ENCODE measurements at regions not wholly inside any gene's neighbourhood (a gene's known extent, or its start where the extent isn't known, plus 50 kb on each side); places are given as distances from the start of the nearest gene placed in this dataset.
"Not testable (repeated sequence)": the region's sequence is repeated elsewhere in the genome, so short reads cannot be mapped to it uniquely, and the experiment has no call there.

DNA sequence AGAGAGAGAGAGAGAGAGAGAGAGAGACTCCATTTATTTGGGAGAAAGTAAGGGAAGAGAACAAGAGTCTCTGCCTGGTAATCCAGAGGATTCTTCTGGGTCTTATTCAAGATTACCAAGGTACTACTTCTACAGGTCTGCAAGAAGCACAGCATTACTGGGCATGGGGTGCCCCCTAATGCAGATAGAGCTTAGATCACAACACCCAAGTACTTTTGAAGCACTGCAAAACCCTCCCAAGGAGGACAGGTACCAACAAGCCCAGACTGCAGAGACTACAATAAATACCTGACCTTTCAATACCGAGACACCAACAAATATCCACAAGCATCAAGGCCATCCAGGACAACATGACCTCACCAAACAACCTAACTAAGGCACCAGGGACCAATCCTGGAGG lies 94.7 kb upstream of the PHF24 start (continued):
- TF ChIP-seq, protein P1, sequence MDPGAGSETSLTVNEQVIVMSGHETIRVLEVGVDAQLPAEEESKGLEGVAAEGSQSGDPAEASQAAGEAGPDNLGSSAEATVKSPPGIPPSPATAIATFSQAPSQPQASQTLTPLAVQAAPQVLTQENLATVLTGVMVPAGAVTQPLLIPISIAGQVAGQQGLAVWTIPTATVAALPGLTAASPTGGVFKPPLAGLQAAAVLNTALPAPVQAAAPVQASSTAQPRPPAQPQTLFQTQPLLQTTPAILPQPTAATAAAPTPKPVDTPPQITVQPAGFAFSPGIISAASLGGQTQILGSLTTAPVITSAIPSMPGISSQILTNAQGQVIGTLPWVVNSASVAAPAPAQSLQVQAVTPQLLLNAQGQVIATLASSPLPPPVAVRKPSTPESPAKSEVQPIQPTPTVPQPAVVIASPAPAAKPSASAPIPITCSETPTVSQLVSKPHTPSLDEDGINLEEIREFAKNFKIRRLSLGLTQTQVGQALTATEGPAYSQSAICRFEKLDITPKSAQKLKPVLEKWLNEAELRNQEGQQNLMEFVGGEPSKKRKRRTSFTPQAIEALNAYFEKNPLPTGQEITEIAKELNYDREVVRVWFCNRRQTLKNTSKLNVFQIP (CRISPR knock-in tag; IDR thresholded peaks at IDR 0.05; ENCODE audit: borderline replicate concordance, low read depth) = no peak
- TF ChIP-seq PPARA (CRISPR knock-in tag; IDR thresholded peaks at IDR 0.05; ENCODE audit: borderline replicate concordance) = no peak
- TF ChIP-seq, protein P2, sequence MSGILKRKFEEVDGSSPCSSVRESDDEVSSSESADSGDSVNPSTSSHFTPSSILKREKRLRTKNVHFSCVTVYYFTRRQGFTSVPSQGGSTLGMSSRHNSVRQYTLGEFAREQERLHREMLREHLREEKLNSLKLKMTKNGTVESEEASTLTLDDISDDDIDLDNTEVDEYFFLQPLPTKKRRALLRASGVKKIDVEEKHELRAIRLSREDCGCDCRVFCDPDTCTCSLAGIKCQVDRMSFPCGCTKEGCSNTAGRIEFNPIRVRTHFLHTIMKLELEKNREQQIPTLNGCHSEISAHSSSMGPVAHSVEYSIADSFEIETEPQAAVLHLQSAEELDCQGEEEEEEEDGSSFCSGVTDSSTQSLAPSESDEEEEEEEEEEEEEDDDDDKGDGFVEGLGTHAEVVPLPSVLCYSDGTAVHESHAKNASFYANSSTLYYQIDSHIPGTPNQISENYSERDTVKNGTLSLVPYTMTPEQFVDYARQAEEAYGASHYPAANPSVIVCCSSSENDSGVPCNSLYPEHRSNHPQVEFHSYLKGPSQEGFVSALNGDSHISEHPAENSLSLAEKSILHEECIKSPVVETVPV (CRISPR knock-in tag; IDR thresholded peaks at IDR 0.05) = no peak
- TF ChIP-seq ARNTL (CRISPR knock-in tag; IDR thresholded peaks at IDR 0.05; ENCODE audit: borderline replicate concordance, low read depth) = no peak

DNA sequence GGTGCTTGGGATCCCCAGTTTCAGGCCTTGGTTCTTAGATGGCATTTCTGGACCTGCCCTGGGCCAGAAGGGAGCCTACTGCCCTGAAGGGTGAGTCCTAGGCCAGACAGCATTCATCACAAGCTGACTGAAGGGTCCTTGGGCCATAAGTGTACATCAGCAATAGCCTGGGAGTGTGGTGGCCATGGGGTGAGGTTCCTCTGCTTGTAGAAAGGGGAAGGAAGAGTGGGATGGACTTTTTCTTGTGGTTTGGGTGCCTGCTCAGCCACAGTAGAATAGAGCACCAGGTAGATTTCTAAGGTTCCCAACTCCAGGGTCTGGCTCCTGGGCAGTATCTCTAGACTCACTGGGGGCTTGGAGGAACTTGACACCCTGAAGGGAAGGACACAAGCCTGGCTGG lies 95.2 kb upstream of the PHF24 start:
- no peak for ATAC-seq

DNA sequence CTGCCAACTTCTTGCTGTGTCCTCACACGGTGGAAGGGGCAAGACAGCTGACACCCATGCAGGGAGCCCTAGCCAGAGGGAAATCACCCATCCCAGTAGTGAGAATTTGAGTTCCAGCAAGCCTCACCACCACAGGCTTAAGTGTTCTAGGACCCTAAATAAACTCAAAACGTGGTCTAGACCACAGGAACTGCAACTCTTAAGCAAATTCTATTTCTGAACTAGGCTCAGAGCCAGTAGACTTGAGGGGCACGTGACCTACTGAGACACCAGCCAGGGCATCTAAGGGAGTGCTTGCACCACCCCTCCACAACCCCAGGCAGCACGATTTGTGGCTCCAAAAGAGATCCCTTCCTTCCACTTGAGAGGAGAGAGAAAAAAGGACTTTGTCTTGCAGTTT lies 96.0 kb upstream of the PHF24 start:
- TF ChIP-seq ESRRG (CRISPR knock-in tag; IDR thresholded peaks at IDR 0.05) (no peak), CSDC2 (CRISPR knock-in tag; IDR thresholded peaks at IDR 0.05) (no peak), ZC3H10 (CRISPR knock-in tag; IDR thresholded peaks at IDR 0.05) (no peak), ZNF70 (CRISPR knock-in tag; IDR thresholded peaks at IDR 0.05) (no peak)
- ATAC-seq = no peak

More for the DNA sequence above, 95.2 kb upstream of the PHF24 start:
- TF ChIP-seq, protein P3, sequence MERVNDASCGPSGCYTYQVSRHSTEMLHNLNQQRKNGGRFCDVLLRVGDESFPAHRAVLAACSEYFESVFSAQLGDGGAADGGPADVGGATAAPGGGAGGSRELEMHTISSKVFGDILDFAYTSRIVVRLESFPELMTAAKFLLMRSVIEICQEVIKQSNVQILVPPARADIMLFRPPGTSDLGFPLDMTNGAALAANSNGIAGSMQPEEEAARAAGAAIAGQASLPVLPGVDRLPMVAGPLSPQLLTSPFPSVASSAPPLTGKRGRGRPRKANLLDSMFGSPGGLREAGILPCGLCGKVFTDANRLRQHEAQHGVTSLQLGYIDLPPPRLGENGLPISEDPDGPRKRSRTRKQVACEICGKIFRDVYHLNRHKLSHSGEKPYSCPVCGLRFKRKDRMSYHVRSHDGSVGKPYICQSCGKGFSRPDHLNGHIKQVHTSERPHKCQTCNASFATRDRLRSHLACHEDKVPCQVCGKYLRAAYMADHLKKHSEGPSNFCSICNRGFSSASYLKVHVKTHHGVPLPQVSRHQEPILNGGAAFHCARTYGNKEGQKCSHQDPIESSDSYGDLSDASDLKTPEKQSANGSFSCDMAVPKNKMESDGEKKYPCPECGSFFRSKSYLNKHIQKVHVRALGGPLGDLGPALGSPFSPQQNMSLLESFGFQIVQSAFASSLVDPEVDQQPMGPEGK (CRISPR knock-in tag; IDR thresholded peaks at IDR 0.05; ENCODE audit: borderline replicate concordance) = no peak
- TF ChIP-seq ZFP30 (CRISPR knock-in tag; IDR thresholded peaks at IDR 0.05) = no peak
- TF ChIP-seq ESRRG (CRISPR knock-in tag; IDR thresholded peaks at IDR 0.05) = no peak
- TF ChIP-seq, protein P4, sequence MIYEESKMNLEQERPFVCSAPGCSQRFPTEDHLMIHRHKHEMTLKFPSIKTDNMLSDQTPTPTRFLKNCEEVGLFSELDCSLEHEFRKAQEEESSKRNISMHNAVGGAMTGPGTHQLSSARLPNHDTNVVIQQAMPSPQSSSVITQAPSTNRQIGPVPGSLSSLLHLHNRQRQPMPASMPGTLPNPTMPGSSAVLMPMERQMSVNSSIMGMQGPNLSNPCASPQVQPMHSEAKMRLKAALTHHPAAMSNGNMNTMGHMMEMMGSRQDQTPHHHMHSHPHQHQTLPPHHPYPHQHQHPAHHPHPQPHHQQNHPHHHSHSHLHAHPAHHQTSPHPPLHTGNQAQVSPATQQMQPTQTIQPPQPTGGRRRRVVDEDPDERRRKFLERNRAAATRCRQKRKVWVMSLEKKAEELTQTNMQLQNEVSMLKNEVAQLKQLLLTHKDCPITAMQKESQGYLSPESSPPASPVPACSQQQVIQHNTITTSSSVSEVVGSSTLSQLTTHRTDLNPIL (CRISPR knock-in tag; IDR thresholded peaks at IDR 0.05; ENCODE audit: low read depth) = no peak
- no peak for TF ChIP-seq SNAI2 (CRISPR knock-in tag; IDR thresholded peaks at IDR 0.05)
- TF ChIP-seq, protein P5, sequence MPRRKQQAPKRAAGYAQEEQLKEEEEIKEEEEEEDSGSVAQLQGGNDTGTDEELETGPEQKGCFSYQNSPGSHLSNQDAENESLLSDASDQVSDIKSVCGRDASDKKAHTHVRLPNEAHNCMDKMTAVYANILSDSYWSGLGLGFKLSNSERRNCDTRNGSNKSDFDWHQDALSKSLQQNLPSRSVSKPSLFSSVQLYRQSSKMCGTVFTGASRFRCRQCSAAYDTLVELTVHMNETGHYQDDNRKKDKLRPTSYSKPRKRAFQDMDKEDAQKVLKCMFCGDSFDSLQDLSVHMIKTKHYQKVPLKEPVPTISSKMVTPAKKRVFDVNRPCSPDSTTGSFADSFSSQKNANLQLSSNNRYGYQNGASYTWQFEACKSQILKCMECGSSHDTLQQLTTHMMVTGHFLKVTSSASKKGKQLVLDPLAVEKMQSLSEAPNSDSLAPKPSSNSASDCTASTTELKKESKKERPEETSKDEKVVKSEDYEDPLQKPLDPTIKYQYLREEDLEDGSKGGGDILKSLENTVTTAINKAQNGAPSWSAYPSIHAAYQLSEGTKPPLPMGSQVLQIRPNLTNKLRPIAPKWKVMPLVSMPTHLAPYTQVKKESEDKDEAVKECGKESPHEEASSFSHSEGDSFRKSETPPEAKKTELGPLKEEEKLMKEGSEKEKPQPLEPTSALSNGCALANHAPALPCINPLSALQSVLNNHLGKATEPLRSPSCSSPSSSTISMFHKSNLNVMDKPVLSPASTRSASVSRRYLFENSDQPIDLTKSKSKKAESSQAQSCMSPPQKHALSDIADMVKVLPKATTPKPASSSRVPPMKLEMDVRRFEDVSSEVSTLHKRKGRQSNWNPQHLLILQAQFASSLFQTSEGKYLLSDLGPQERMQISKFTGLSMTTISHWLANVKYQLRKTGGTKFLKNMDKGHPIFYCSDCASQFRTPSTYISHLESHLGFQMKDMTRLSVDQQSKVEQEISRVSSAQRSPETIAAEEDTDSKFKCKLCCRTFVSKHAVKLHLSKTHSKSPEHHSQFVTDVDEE (CRISPR knock-in tag; IDR thresholded peaks at IDR 0.05) = no peak
- TF ChIP-seq ZC3H10 (CRISPR knock-in tag; IDR thresholded peaks at IDR 0.05) = no peak
- no peak for TF ChIP-seq CSDC2 (CRISPR knock-in tag; IDR thresholded peaks at IDR 0.05)
- no peak for TF ChIP-seq ISL1 (CRISPR knock-in tag; IDR thresholded peaks at IDR 0.05)
- TF ChIP-seq ZFP3 (CRISPR knock-in tag; IDR thresholded peaks at IDR 0.05) = no peak
- no peak for TF ChIP-seq PPARA (CRISPR knock-in tag; IDR thresholded peaks at IDR 0.05; ENCODE audit: borderline replicate concordance)
- no peak for TF ChIP-seq ZNF565 (CRISPR knock-in tag; conservative IDR thresholded peaks at IDR 0.05; ENCODE audit: low read depth)
- TF ChIP-seq, protein P2 (CRISPR knock-in tag; IDR thresholded peaks at IDR 0.05) = no peak
- no peak for TF ChIP-seq ARNTL (CRISPR knock-in tag; IDR thresholded peaks at IDR 0.05; ENCODE audit: borderline replicate concordance, low read depth)
- no peak for TF ChIP-seq TCF4 (CRISPR knock-in tag; IDR thresholded peaks at IDR 0.05; ENCODE audit: borderline replicate concordance)

DNA sequence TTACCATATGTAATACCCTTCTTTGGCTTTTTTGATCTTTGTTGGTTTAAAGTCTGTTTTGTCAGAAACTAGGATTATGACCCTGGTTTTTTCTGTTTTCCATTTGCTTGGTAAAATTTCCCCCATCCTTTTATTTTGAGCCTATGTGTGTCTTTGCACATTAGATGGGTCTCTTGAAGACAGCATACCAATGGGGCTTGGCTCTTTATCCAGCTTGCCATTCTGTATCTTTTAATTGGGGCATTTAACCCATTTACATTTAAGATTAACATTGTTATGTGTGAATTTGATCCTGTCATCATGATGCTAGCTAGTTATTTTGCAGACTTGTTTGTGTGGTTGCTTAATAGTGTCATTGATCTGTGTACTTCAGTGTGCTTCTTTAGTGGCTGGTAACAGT lies 103.1 kb upstream of the PHF24 start:
- ATAC-seq = not testable (repeated sequence)
